ENCODE measurements at regions not wholly inside any gene's neighbourhood (a gene's known extent, or its start where the extent isn't known, plus 50 kb on each side); places are given as distances from the start of the nearest gene placed in this dataset.
"Not testable (repeated sequence)": the region's sequence is repeated elsewhere in the genome, so short reads cannot be mapped to it uniquely, and the experiment has no call there.

DNA sequence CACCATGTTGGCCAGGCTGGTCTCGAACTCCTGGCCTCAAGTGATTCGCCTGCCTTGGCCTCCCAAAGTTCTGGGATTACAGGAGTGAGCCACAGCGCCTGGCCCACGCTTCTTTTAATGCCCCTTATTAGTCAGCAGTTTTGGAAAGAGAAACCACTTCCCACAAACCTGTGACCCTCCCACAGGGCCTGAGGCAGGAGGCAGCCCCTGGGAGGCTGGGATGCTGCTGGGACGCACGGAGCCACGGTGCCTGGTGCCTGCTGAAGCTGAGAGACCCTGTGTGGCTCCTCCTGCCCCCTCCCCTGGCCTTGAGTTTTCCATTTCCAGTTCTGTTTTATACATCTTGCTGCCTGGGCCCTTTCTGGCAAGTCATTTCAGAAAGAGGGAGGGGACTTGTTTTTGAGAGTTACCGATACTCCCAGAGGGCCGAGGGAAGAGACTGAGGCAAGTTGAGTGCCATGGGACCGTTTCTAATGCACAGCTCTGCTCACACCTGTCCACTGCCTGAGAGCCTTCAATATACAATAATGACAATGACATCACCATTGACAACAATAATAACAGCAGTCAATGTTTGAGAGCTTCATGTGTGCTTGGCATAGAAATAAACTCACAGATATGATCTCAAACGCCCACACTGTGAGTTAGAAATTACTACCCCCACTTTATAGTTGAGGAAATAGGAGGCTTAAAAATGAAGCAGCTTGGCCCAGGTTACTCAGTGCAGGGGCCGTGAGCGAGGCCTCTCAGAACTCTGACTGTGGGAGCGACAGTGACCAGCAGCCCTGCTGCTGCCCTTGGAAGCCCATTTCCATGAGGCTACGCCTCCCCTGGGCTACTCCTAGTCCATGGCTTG is 78.1 kb upstream of the YWHAQ start:
- no peak for DNase-seq (ENCODE audit: low read depth in 1 of 2, low spot score in 1 of 2)

DNA sequence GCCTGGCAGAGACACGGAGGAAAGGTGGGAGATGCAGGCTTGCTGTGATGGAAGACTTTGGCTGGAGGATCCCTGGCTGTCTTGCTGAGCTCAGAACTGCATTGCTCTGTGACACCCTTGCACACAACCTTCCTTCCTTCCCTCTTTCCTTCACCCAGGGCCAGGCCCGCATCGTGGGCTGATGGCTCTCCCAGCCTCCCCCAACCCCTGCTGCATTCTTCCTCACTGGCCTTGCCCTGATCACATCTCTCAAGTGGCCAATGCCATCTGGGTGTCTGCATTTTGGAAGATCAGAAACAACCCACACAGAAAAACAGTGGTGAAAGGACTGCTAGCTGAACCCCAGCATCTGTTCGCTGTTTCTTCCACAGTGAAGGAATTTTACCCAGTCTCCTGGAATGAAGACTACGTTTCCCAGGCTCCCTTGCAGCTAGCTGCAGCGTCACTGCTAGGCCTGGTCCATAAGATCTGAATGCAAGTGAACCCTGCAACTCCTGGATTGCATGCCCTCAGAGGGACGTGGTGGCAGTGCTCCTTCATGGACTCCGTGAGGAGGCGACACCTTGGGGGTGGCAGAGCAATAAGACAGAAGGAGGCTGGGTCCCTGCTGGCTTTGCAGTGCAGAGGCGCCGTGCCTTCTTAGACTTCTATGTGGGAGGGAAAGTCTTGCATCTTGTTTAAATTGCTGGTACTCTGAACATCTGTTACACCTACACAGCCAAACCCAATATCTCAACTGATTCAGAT is 78.9 kb upstream of the YWHAQ start:
- no peak for DNase-seq (ENCODE audit: low read depth in 1 of 2, low spot score in 1 of 2)

DNA sequence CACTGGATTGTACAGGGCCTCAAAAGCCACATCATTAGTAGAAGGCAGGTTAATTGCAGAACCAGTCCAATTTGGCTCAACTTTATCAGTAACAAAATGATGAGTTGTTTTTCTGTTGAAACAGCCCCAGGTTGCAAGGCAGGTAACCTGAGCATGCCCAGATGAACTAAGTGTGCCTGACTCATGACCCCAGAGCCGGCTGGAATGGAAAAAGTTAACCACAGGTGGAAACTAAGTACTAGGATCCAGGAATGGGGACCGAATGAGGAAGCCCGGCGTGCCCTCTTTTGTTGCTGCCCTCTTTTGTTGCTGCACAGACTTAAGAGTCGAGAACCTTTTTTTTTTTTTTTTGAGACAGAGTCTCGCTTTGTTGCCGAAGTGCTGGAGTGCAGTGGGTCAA is 79.5 kb upstream of the YWHAQ start:
- peak in 1 of 2 donors; percentile 43 for DNase-seq (ENCODE audit: low read depth in 1 of 2, low spot score in 1 of 2)

DNA sequence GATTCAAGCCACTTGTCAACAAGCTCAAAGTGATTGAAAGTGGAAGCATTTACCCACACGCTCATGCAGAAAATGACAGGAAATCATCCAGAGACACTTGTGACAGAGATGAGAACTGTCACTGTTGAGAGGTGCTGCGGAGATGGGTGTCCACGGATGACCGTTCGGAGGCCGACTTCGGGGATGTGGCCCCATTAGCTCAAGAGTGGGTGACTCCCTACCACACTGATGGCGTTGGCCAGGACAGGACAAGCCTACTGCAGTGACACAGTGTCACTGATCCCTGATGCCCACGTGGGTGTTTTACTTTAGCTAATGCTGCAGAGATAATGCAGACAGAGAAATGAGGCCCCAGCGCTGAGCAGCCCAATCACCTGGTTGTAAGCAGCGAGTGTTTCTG is 81.5 kb upstream of the YWHAQ start:
- DNase-seq (ENCODE audit: low read depth in 1 of 2, low spot score in 1 of 2), result no peak

DNA sequence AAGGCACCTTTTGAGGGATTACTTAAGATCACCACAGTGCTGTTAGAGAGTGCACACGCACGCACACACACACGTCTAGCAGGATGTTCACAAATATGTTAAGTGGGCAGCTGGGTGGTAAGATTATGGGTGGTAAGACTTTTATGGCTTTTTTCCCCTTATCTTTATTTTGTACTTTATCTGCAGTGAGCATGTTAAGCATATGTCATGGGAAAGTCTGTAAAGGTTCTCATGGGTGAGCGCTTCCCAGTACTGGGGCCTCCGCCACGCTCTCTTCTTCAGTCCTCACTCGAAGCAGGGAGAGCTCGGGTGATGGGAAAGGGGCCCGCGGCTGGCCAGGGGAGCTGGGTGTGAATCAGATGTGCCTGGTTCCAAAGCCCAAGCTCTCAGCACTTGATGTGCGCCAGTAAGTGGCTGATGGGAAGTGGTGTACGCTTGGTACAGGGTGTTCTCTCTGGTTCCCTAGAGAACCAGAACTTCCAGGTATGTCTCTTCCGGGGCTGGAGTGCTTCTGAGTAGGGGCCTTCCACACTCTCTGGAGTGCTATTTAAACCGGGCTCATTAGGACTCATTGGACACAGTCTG is 83.9 kb upstream of the YWHAQ start:
- DNase-seq (ENCODE audit: low read depth in 1 of 2, low spot score in 1 of 2), result no peak

DNA sequence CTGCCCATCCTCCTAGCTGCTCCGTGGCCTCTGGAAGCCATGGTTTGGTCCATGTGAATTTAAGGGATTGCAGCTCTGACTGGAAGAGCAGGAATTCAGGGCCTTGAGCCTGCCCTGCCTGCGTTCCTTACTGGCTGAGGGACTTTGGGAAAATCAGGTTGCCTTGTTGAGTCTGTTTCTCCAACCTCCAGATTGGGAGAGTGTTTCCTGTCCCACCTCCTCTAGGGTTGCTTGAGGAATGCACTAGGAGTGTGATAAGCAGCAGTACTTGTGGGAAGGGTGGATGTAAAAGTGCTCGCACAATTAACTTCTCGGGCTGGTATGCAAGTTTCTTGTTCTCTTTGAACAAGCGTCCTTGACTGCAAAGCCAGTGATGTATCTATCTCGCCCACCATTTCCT is 84.4 kb upstream of the YWHAQ start:
- no peak for DNase-seq (ENCODE audit: low read depth in 1 of 2, low spot score in 1 of 2)

DNA sequence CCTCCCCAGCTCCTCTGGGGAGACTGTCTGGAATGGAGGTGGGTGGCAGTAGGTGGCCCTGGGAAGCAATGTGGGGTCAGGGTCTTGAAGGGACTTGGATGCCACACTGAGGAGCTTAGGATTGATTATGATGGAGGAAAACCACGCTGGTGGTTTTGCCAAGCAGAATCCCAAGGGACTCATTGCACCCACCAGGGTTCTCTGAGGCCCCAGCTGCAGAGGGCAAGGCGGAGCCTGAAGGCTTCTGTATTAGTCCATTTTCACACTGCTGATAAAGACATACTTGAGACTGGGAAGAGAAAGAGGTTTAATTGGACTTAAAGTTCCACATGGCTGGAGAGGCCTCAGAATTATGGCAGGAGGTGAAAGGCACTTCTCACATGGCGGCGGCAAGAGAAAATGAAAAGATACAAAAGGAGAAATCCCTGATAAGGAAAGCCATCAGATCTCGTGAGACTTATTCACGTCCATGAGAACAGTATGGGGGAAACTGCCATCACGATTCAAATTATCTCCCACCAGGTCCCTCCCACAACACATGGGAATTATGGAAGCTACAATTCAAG is 87.2 kb upstream of the YWHAQ start:
- DNase-seq (ENCODE audit: low read depth in 1 of 2, low spot score in 1 of 2), result no peak

DNA sequence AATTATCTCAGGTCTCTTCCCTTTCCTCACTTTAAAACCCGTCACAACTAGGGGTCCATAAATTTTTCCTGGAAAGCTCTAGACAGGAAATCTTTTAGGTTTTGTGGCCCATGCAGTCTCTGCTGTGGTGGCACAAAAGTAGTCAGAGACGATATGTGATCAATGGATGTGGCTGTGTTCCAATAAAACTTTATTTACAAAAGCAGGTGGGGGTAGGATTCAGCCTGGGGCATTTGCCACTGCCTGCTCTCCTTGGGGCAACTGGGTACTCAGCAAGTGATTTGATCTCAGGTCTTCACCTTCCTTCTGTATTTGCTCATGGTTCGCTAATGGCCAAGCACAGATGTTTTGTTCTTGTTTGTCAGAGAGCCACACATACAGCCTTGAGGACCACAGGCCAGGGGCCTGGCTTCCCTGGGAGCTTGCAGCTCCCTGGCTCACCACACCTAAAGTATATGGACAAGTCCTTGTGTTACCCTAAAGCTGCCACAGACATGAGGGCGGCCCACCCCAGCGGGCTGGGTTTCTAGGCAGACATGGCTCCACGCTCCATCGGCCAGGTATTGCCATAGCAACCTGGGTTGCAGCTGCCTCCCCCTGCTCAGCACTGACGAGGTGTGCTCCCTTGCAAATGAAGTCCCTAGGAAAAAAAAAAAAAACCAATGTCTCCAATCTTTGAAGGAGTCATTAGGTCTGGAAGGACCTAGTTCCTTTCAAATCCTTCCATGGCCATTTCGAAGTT is 89.7 kb upstream of the YWHAQ start:
- DNase-seq (ENCODE audit: low read depth in 1 of 2, low spot score in 1 of 2), result no peak

DNA sequence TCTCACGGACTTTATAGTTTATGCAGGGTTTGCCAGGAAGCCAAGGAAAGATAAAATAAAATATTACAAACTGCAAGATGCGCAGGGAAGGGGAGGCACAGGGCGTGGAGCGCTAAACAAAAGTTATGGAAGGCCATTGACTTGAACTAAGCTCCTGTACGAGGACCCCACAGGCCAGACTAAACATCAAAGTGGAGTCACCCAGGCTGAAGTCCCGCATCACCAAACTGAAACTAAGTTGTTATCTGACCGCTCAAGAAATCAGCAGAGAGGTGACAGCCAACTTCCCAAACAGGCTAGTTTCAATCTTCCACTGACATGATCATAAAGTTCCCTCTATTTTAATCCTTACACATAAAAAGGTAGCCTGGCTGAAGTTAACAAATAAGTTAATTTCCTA is 90.5 kb upstream of the YWHAQ start:
- DNase-seq (ENCODE audit: low read depth in 1 of 2, low spot score in 1 of 2), result no peak

DNA sequence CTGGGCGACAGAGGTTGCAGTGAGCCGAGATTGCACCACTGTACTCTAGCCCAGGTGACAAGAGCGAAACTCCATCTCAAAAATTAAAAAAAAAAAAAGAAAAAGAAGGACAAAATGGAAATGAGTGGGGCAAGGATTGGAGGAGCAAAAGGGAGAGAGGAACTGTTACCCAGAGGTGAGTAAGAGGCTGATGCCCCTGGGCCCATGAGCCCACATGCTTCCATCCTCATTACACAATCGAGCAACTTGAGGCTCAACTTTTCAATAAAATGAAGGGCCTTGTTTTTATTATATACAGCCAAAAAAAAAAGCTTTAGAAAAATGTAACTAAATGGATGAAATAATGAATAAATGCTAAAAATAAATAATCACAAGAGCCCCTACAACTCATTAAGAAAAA is 91.7 kb upstream of the YWHAQ start:
- DNase-seq (ENCODE audit: low read depth in 1 of 2, low spot score in 1 of 2), result no peak

DNA sequence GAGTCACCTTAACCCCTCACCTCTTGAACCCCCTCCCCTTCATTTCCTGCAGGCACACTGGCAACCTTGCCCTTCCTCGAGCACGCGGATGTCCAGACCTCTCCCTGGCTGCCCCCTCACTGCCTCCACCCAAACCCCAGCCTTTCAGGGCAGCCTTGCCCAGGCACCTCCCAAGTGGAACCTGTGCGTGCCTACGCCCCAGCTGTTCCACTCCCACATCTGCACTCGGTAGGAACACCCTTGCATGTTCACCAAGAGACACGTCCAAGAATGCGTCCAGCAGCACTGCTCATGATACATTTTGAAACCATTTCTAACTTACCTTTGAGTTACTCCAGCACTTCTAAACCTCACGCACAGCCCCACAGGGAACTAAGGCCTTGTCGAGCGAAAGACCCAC is 93.8 kb upstream of the YWHAQ start:
- DNase-seq (ENCODE audit: low read depth in 1 of 2, low spot score in 1 of 2), result no peak

DNA sequence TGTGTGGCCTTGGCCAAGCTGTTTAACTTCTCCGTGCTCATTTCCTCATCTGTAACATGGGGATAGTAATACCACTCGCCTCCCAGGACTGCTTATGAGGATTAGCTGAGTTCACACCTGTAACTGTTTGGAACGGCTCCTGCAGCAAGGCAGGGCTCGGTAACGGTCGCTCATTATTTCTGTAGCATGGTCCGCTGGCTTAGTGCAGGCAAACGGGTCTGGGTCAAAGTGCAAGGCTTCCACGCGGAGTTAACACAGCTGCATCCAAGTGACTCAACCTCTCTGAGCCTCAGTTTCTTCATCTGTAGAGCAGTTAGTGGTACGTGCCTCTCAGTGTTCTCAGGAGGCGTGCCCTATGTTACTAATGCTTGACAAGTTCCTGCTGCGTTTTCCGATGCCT is 94.3 kb upstream of the YWHAQ start:
- DNase-seq (ENCODE audit: low read depth in 1 of 2, low spot score in 1 of 2), result no peak

DNA sequence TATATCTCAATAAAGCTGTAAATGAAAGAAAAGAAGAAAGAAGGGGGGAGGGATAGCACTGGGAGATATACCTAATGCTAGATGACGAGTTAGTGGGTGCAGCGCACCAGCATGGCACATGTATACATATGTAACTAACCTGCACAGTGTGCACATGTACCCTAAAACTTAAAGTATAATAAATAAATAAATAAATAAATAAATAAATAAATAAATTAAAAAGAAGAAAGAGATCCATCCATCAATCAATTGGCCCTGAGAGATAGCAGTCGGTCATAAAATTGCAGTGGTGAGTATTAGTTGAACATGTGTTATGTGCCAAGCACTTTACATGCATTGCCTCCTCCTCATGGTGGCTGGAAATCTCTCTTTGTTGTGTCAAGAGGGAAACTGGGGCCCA is 95.2 kb upstream of the YWHAQ start:
- not testable (repeated sequence) for DNase-seq (ENCODE audit: low read depth in 1 of 2, low spot score in 1 of 2)

DNA sequence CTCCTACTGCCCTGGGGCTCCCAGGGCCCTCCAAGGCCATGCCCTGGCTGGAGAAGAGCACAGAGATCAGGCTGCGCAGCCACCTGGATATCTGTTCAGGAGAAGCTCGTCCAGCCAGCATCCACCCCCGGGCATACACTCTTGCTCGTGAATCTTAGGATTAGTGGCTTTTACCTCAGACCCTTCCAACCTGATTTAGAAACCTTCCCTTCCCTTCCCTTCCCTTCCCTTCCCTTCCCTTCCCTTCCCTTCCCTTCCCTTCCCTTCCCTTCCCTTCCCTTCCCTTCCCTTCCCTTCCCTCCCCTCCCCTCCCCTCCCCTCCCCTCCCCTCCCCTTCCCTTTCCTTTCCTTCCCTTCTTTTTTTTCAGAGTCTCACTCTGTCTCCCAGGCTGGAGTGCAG is 99.7 kb upstream of the YWHAQ start:
- DNase-seq (ENCODE audit: low read depth in 1 of 2, low spot score in 1 of 2), result not testable (repeated sequence)

DNA sequence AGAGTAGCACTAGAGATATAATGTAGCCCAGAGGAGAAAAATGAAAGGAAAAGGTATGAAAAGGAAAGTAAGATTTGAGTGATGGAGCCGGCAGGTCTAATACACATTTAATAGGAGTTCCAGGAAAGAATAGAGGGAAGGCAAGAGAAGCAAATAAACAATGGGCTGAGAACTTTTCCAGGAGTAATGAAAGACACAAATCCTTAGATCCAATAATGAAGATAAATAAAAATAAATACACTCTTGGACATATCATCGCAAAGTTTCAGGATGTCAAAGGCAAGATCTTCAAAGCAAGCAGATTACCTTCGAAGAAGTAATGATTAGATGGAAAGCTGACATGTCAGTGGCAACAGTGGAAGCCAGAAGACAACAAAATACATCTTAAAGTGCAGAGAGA is 102.0 kb upstream of the YWHAQ start:
- no peak for DNase-seq (ENCODE audit: low read depth in 1 of 2, low spot score in 1 of 2)

DNA sequence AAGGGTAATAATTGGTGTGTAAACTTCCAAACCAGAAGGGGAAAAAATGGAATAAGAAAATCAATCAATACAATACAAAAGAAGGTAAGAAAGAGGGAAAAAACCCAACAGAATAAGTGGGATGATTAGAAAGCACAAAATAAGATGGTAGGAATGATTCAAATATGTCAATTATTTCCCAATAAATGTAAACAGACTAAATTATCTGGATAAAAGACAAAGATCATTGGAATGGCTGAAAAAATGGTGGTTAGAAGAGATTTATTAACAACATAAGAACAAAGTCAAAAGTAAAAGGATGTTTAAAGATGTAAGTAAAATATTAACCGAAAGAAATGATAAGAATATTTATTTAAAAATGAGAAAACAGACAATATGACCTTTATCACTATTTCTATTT is 103.5 kb upstream of the YWHAQ start:
- no peak for DNase-seq (ENCODE audit: low read depth in 1 of 2, low spot score in 1 of 2)

DNA sequence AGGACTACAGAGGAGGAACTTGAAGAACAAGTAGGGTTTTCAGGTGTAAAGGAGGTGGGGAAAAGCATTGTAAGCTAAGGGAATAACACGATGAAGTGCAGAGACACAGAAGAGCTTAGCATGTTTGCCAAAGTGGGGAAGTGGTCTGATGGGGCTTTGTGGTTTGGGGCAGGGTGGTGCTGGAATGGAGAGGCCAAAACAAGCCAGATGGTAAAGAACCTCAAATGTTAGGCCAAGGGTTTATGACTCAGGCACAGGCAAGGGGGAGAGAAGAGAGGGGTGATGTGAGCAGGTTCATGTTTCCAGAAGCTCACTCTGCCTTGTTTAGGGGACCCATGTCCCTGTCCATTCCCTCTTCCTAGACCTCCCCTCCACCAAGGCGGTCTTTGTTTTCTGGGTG is 104.5 kb upstream of the YWHAQ start:
- DNase-seq (ENCODE audit: low read depth in 1 of 2, low spot score in 1 of 2), result no peak

DNA sequence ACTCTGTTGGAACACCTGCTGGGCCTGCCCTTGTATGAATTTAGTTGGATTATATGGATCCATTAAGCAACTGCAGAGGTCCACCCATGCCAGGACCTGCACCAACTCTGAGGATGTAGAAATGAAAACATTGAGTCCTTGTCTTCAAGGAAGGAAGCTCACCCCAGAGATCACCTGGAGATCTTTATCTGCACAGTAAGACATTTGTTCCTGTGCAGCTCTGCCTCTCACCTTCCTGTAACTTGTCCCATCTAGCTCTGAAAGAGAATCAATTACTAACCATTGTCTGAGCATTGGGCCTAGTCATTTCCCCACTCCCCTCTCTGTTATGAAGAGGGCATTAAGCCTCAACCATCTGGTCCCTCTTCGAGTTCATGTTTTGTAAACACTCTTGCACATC is 105.2 kb upstream of the YWHAQ start:
- DNase-seq (ENCODE audit: low read depth in 1 of 2, low spot score in 1 of 2), result no peak

DNA sequence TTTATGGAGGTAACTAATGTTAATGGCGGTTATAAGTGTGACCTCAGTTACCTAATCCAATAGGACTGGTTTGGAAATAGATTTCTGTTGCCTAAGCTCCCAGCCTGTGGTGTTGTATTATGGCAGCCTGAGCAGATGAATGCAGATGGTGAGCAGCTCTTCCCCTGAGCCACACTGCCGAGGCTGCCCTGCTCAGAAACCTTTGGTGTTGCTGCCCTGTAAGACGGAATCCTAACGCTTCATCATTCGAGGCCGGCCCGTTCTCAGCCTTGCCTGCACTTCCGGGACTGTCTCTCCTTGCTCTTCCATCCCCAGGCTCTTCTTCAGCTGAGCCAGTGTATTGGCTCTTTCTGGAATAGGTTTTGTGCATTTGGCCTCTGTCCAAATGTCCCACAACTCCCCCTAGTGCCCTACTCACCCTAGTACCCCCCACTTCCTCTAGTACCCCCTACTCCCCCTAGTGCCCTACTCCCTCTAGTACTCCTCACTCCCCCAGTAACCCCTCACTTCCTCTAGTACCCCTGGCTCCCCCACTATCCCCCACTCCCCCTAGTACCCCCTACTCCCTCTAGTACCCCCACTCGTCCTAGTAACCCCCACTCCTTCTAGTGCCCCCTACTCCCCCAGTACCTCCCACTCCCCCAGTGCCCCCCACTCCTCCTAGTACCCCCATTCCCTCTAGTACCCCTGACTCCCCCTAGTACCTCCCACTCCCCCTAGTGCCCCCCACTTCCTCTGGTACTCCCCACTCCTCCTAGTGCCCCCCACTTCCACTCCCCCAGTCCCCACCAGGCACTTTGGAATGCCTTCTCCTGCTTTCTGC is 106.0 kb upstream of the TAF1B start:
- DNase-seq (ENCODE audit: low read depth in 1 of 2, low spot score in 1 of 2), result no peak

DNA sequence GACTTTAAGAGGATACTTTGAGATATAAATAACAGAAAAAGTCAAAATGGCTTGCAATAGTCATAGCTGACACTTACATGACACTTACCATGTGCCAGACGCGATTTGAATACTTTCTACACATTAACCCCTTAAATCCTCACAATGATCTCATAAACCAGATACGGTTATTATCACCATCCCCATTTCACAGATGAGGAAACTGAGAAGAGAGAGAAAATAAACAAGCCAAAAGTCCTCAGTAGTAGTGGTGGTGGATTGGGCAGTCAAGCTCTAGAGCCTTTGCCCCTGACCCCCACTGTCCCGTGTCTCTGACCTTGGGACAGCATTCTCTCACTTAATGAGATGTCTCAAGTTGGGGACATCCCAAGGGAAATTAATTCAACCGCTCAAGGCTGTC is 105.2 kb upstream of the TAF1B start:
- no peak for DNase-seq (ENCODE audit: low read depth in 1 of 2, low spot score in 1 of 2)
